ENCODE measurements at regions not wholly inside any gene's neighbourhood (a gene's known extent, or its start where the extent isn't known, plus 50 kb on each side); places are given as distances from the start of the nearest gene placed in this dataset.

- ATAC-seq (no peak), DNase-seq (no peak)
- Histone ChIP-seq H3K4me1 (no peaks in the 10 kb centered on the region), H3K9me3 (no peaks in the 10 kb centered on the region), H3K27me3 (ENCODE audit: insufficient read depth in 3 of 3, low read length in 2 of 3) (no peaks in the 10 kb centered on the region), H3K36me3 (ENCODE audit: insufficient read depth in 1 of 2, low read depth in 1 of 2) (no peaks in the 10 kb centered on the region), H3K27ac (no peak overlapping the region), H3K4me3 (no peak overlapping the region)
- intact Hi-C loops (cut with DNase I) = no loop called here
- TF ChIP-seq, protein P1, sequence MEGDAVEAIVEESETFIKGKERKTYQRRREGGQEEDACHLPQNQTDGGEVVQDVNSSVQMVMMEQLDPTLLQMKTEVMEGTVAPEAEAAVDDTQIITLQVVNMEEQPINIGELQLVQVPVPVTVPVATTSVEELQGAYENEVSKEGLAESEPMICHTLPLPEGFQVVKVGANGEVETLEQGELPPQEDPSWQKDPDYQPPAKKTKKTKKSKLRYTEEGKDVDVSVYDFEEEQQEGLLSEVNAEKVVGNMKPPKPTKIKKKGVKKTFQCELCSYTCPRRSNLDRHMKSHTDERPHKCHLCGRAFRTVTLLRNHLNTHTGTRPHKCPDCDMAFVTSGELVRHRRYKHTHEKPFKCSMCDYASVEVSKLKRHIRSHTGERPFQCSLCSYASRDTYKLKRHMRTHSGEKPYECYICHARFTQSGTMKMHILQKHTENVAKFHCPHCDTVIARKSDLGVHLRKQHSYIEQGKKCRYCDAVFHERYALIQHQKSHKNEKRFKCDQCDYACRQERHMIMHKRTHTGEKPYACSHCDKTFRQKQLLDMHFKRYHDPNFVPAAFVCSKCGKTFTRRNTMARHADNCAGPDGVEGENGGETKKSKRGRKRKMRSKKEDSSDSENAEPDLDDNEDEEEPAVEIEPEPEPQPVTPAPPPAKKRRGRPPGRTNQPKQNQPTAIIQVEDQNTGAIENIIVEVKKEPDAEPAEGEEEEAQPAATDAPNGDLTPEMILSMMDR (IDR thresholded peaks at IDR 0.05) = no peak
- 82 to 92% (median 90%) methylated on average over 4 of the region's 4 CpGs for WGBS, 3 donors
These were observed 116.4 kb downstream of the CASP12 start for GRCh38 chr11:104781719-104782376.

GRCh38 chr11:104781037-104781436 is 117.2 kb downstream of the CASP12 start:
- ATAC-seq (no peak), DNase-seq (no peak)
- no peaks in the 10 kb centered on the region for H3K27me3 ChIP-seq (ENCODE audit: insufficient read depth in 3 of 3, low read length in 2 of 3)
- no peaks in the 10 kb centered on the region for H3K36me3 ChIP-seq (ENCODE audit: insufficient read depth in 1 of 2, low read depth in 1 of 2)
- no peak overlapping the region for H3K4me3 ChIP-seq
- TF ChIP-seq, protein P1 (IDR thresholded peaks at IDR 0.05) = no peak
- WGBS, 3 donors = 71 to 82% (median 76%) methylated on average over 1 of the region's 1 CpG
- intact Hi-C loops (cut with DNase I) = no loop called here
- H3K4me1 ChIP-seq = no peaks in the 10 kb centered on the region
- H3K27ac ChIP-seq = no peak overlapping the region
- H3K9me3 ChIP-seq = no peaks in the 10 kb centered on the region

GRCh38 chr11:104776501-104777170 is 121.6 kb downstream of the CASP12 start:
- Histone ChIP-seq H3K36me3 (ENCODE audit: insufficient read depth in 1 of 2, low read depth in 1 of 2) (no peaks in the 10 kb centered on the region), H3K4me1 (no peaks in the 10 kb centered on the region), H3K4me3 (no peak overlapping the region), H3K9me3 (no peaks in the 10 kb centered on the region), H3K27me3 (ENCODE audit: insufficient read depth in 3 of 3, low read length in 2 of 3) (no peaks in the 10 kb centered on the region), H3K27ac (no peak overlapping the region)
- TF ChIP-seq, protein P1 (IDR thresholded peaks at IDR 0.05) = no peak
- DNase-seq (no peak), ATAC-seq (no peak)
- intact Hi-C loops (cut with DNase I) = no loop called here
- WGBS, 3 donors = 87 to 91% (median 91%) methylated on average over 3 of the region's 3 CpGs

DNA sequence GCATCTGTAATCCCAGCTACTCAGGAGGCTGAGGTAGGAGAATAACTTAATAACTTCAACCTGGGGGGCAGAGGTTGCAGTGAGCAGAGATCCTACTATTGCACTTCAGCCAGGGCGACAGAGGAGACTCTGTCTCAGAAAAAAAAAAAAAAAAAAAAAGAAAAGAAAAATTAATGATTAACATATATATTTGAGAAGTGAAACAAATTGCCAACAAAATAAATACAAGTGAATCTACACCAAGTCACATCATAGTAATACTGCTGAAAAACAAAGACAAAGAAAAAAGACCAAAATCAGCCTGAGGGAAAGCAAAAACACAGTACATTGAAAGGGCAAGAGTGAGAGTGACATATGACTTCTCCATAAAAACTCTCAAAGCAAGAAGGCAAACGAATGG is 123.7 kb downstream of the CASP12 start:
- WGBS, 3 donors = 86 to 88% (median 87%) methylated on average over 2 of the region's 2 CpGs
- TF ChIP-seq, protein P1 (IDR thresholded peaks at IDR 0.05) = no peak
- Histone ChIP-seq H3K9me3 (no peaks in the 10 kb centered on the region), H3K4me1 (no peaks in the 10 kb centered on the region), H3K36me3 (ENCODE audit: insufficient read depth in 1 of 2, low read depth in 1 of 2) (no peaks in the 10 kb centered on the region), H3K27ac (no peak overlapping the region), H3K4me3 (no peak overlapping the region), H3K27me3 (ENCODE audit: insufficient read depth in 3 of 3, low read length in 2 of 3) (no peaks in the 10 kb centered on the region)
- intact Hi-C loops (cut with DNase I) = no loop called here
- DNase-seq = no peak
- no peak for ATAC-seq
